ENCODE measurements at regions not wholly inside any gene's neighbourhood (a gene's known extent, or its start where the extent isn't known, plus 50 kb on each side); places are given as distances from the start of the nearest gene placed in this dataset.

DNA sequence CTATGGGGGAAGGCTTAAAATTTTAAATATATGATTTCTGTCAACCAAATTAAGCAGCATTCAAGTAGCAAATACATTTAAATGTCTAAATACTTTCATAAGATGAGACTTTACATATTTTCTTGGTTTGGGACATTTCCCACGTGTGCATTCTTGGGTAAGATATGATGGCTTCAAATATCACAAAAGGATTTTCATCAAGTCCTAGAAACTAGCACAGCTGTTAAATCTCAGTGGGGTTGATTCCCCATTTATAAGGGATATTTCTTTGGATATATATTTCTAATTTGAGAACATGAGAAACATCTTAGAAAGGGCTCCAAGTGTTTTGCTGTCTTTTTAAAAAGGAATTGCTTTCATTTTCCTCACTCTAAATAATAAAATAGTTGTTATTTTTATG is 90.2 kb downstream of the P2RY10 start:
- TF ChIP-seq, protein P1, sequence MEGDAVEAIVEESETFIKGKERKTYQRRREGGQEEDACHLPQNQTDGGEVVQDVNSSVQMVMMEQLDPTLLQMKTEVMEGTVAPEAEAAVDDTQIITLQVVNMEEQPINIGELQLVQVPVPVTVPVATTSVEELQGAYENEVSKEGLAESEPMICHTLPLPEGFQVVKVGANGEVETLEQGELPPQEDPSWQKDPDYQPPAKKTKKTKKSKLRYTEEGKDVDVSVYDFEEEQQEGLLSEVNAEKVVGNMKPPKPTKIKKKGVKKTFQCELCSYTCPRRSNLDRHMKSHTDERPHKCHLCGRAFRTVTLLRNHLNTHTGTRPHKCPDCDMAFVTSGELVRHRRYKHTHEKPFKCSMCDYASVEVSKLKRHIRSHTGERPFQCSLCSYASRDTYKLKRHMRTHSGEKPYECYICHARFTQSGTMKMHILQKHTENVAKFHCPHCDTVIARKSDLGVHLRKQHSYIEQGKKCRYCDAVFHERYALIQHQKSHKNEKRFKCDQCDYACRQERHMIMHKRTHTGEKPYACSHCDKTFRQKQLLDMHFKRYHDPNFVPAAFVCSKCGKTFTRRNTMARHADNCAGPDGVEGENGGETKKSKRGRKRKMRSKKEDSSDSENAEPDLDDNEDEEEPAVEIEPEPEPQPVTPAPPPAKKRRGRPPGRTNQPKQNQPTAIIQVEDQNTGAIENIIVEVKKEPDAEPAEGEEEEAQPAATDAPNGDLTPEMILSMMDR (optimal IDR thresholded peaks at IDR 0.05 in 1 of 3, IDR thresholded peaks at IDR 0.05 in 1 of 3, conservative IDR thresholded peaks at IDR 0.05 in 1 of 3; ENCODE audit: extremely low read depth in 1 of 3, insufficient read depth in 2 of 3, low read length in 3 of 3): no peak
- no peak for TF ChIP-seq EZH2 (IDR thresholded peaks at IDR 0.05; ENCODE audit: low read length)
